Karpas-422 (cell line): ENCODE measurements at regions not wholly inside any gene's neighbourhood (a gene's known extent, or its start where the extent isn't known, plus 50 kb on each side); places are given as distances from the start of the nearest gene placed in this dataset.

Experiments used
- DNase-seq: peaks from one replicate; pipeline ENCODE4 v3.0.0-alpha.2; 2015
- H2AFZ ChIP-seq: fragments of 200-600 bp; sonication (generic); 2 replicates; pipeline ENCODE4 v1.6.1; 2014; ENCODE audit warnings: antibody characterized with exemption, low read length, mixed read lengths
- H3K27ac ChIP-seq: fragments of 200-600 bp; sonication (generic); 2 replicates; pipeline ENCODE4 v1.5.1; 2014; ENCODE audit warnings: mild to moderate bottlenecking, low read length, moderate library complexity
- H3K27me3 ChIP-seq: fragments of 200-600 bp; sonication (generic); 2 replicates; pipeline ENCODE4 v1.6.1; 2014; ENCODE audit warnings: low read length, mixed read lengths
- H3K36me3 ChIP-seq: fragments of 200-600 bp; sonication (generic); 2 replicates; pipeline ENCODE4 v1.6.1; 2014; ENCODE audit warnings: low read length, mixed read lengths; ENCODE audit not compliant: insufficient read depth
- H3K4me1 ChIP-seq: fragments of 200-600 bp; sonication (generic); 2 replicates; pipeline ENCODE4 v1.6.1; 2014; ENCODE audit warnings: mild to moderate bottlenecking, low read length, mixed read lengths
- H3K4me2 ChIP-seq: fragments of 200-600 bp; sonication (generic); 2 replicates; pipeline ENCODE4 v1.6.1; 2014; ENCODE audit warnings: low read length, low read depth, mild to moderate bottlenecking; ENCODE audit not compliant: poor library complexity, severe bottlenecking
- H3K4me3 ChIP-seq: fragments of 200-600 bp; sonication (generic); 2 replicates; pipeline ENCODE4 v1.5.1; 2014; ENCODE audit warnings: mild to moderate bottlenecking, antibody characterized with exemption, low read length, mixed read lengths
- H3K79me2 ChIP-seq: fragments of 200-600 bp; sonication (generic); 2 replicates; pipeline ENCODE4 v1.6.1; 2014; ENCODE audit warnings: mild to moderate bottlenecking, low read length, mixed read lengths
- H3K9ac ChIP-seq: fragments of 200-600 bp; sonication (generic); 2 replicates; pipeline ENCODE4 v1.6.0; 2014; ENCODE audit warnings: low read length
- H3K9me2 ChIP-seq: fragments of 200-600 bp; sonication (generic), shearing (Covaris generic); replicated peaks from 2 replicates; pipeline ENCODE4 v1.6.0; 2014; ENCODE audit warnings: mild to moderate bottlenecking, low read length, moderate library complexity; ENCODE audit not compliant: insufficient read depth
- H3K9me3 ChIP-seq: fragments of 300-700, 200-600 bp; sonication (generic); 2 replicates; pipeline ENCODE4 v1.6.1; 2014; ENCODE audit warnings: low read length, mixed read lengths
- H4K20me1 ChIP-seq: fragments of 200-600 bp; sonication (generic); 2 replicates; pipeline ENCODE4 v1.6.1; 2014; ENCODE audit warnings: mild to moderate bottlenecking, antibody characterized with exemption, low read length, low read depth; ENCODE audit not compliant: insufficient read depth

GRCh38 chr16:81185416-81185815, 53.1 kb upstream of the BCO1 start:
- peaks cover 4% of the 10 kb centered on the region; the same call in 1 of the 2 replicates for H3K4me1 ChIP-seq
- H3K9ac ChIP-seq, result no peak overlapping the region
- no peaks in the 10 kb centered on the region for H3K9me3 ChIP-seq
- no peak overlapping the region for H3K27ac ChIP-seq
- H3K9me2 ChIP-seq, result no peaks in the 10 kb centered on the region
- no peak overlapping the region for H3K4me3 ChIP-seq
- H4K20me1 ChIP-seq, result no peaks in the 10 kb centered on the region
- no peak overlapping the region for H2AFZ ChIP-seq
- DNase-seq, result no peak
- H3K36me3 ChIP-seq, result no peaks in the 10 kb centered on the region
- H3K4me2 ChIP-seq, result no peak overlapping the region
- no peaks in the 10 kb centered on the region for H3K27me3 ChIP-seq
- no peaks in the 10 kb centered on the region for H3K79me2 ChIP-seq

- Histone ChIP-seq H3K79me2 (no peaks in the 10 kb centered on the region), H3K9ac (no peak overlapping the region), H3K9me2 (no peaks in the 10 kb centered on the region), H3K4me3 (no peak overlapping the region), H3K36me3 (no peaks in the 10 kb centered on the region), H3K27me3 (no peaks in the 10 kb centered on the region), H3K9me3 (no peaks in the 10 kb centered on the region), H4K20me1 (no peaks in the 10 kb centered on the region), H3K4me2 (no peak overlapping the region), H3K27ac (no peak overlapping the region), H3K4me1 (peaks cover 4% of the 10 kb centered on the region; the same call in 1 of the 2 replicates), H2AFZ (peak overlapping the region; percentile 36; the same call in 1 of the 2 replicates)
- DNase-seq, result peak; percentile 69
Observed at GRCh38 chr16:81181013-81181720, 57.3 kb upstream of the BCO1 start.

GRCh38 chr16:81180578-81180977, 57.9 kb upstream of the BCO1 start:
- no peaks in the 10 kb centered on the region for H3K27me3 ChIP-seq
- no peak for DNase-seq
- no peak overlapping the region for H3K4me2 ChIP-seq
- H3K79me2 ChIP-seq, result no peaks in the 10 kb centered on the region
- peaks cover 4% of the 10 kb centered on the region; the same call in 1 of the 2 replicates for H3K4me1 ChIP-seq
- no peaks in the 10 kb centered on the region for H3K36me3 ChIP-seq
- H2AFZ ChIP-seq, result no peak overlapping the region
- no peak overlapping the region for H3K4me3 ChIP-seq
- no peaks in the 10 kb centered on the region for H3K9me3 ChIP-seq
- no peak overlapping the region for H3K9ac ChIP-seq
- H3K9me2 ChIP-seq, result no peaks in the 10 kb centered on the region
- H4K20me1 ChIP-seq, result no peaks in the 10 kb centered on the region
- no peak overlapping the region for H3K27ac ChIP-seq

GRCh38 chr16:81179219-81179618, 59.3 kb upstream of the BCO1 start:
- Histone ChIP-seq H3K27ac (no peak overlapping the region), H2AFZ (no peak overlapping the region), H4K20me1 (no peaks in the 10 kb centered on the region), H3K9me3 (no peaks in the 10 kb centered on the region), H3K9me2 (no peaks in the 10 kb centered on the region), H3K4me1 (peaks cover 4% of the 10 kb centered on the region; the same call in 1 of the 2 replicates), H3K4me2 (no peak overlapping the region), H3K36me3 (no peaks in the 10 kb centered on the region), H3K79me2 (no peaks in the 10 kb centered on the region), H3K9ac (no peak overlapping the region), H3K27me3 (no peaks in the 10 kb centered on the region), H3K4me3 (no peak overlapping the region)
- DNase-seq, result no peak

- DNase-seq, result no peak
- H3K9me3 ChIP-seq, result no peaks in the 10 kb centered on the region
- no peaks in the 10 kb centered on the region for H3K79me2 ChIP-seq
- H3K27ac ChIP-seq, result no peak overlapping the region
- no peaks in the 10 kb centered on the region for H3K9me2 ChIP-seq
- no peak overlapping the region for H3K4me2 ChIP-seq
- no peak overlapping the region for H2AFZ ChIP-seq
- H3K36me3 ChIP-seq, result no peaks in the 10 kb centered on the region
- no peaks in the 10 kb centered on the region for H3K4me1 ChIP-seq
- no peaks in the 10 kb centered on the region for H4K20me1 ChIP-seq
- no peak overlapping the region for H3K4me3 ChIP-seq
- H3K27me3 ChIP-seq, result no peaks in the 10 kb centered on the region
- no peak overlapping the region for H3K9ac ChIP-seq
Observed at GRCh38 chr16:81175325-81175891, 63.1 kb upstream of the BCO1 start.

GRCh38 chr16:81174644-81175324, 63.7 kb upstream of the BCO1 start:
- no peak overlapping the region for H3K27ac ChIP-seq
- DNase-seq, result no peak
- H2AFZ ChIP-seq, result no peak overlapping the region
- no peaks in the 10 kb centered on the region for H3K79me2 ChIP-seq
- no peaks in the 10 kb centered on the region for H3K36me3 ChIP-seq
- H3K4me1 ChIP-seq, result no peaks in the 10 kb centered on the region
- H3K9me3 ChIP-seq, result no peaks in the 10 kb centered on the region
- H3K9ac ChIP-seq, result no peak overlapping the region
- no peaks in the 10 kb centered on the region for H4K20me1 ChIP-seq
- H3K4me3 ChIP-seq, result no peak overlapping the region
- no peak overlapping the region for H3K4me2 ChIP-seq
- no peaks in the 10 kb centered on the region for H3K9me2 ChIP-seq
- H3K27me3 ChIP-seq, result no peaks in the 10 kb centered on the region

GRCh38 chr16:81172769-81173658, 65.5 kb upstream of the BCO1 start:
- Histone ChIP-seq H4K20me1 (no peaks in the 10 kb centered on the region), H3K79me2 (no peaks in the 10 kb centered on the region), H3K36me3 (no peaks in the 10 kb centered on the region), H3K9me2 (no peaks in the 10 kb centered on the region), H3K9ac (no peak overlapping the region), H3K4me2 (no peak overlapping the region), H3K4me1 (no peaks in the 10 kb centered on the region), H3K4me3 (no peak overlapping the region), H3K9me3 (no peaks in the 10 kb centered on the region), H3K27me3 (no peaks in the 10 kb centered on the region), H3K27ac (no peak overlapping the region), H2AFZ (no peak overlapping the region)
- DNase-seq, result no peak

GRCh38 chr16:81170824-81171223, 67.7 kb upstream of the BCO1 start:
- no peak for DNase-seq
- Histone ChIP-seq H3K4me3 (no peak overlapping the region), H3K27me3 (no peaks in the 10 kb centered on the region), H3K9me2 (no peaks in the 10 kb centered on the region), H4K20me1 (no peaks in the 10 kb centered on the region), H3K36me3 (no peaks in the 10 kb centered on the region), H3K27ac (no peak overlapping the region), H3K9me3 (no peaks in the 10 kb centered on the region), H3K4me1 (no peaks in the 10 kb centered on the region), H2AFZ (no peak overlapping the region), H3K4me2 (no peak overlapping the region), H3K79me2 (no peaks in the 10 kb centered on the region), H3K9ac (no peak overlapping the region)
